ENCODE measurements at regions not wholly inside any gene's neighbourhood (a gene's known extent, or its start where the extent isn't known, plus 50 kb on each side); places are given as distances from the start of the nearest gene placed in this dataset.

DNA sequence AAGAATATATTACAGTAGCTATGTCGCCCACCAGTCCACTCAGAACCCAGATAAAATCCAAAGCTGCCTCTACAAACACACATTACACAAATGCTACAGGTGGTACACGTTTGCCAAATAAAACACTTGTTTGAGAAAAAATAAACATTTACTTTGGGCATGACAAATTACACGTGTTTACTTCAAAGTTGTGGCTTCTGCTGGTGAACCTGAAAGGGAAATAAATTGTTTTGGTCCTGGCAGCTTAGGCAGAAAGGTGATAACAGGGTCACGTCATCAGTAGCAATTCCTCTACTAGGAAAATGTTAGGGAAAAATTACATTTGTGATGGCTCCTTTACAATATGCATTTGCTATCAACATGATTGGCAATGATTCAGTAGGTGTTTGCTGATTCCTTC lies 497.3 kb upstream of the WWC1 start:
- TF ChIP-seq, protein P1, sequence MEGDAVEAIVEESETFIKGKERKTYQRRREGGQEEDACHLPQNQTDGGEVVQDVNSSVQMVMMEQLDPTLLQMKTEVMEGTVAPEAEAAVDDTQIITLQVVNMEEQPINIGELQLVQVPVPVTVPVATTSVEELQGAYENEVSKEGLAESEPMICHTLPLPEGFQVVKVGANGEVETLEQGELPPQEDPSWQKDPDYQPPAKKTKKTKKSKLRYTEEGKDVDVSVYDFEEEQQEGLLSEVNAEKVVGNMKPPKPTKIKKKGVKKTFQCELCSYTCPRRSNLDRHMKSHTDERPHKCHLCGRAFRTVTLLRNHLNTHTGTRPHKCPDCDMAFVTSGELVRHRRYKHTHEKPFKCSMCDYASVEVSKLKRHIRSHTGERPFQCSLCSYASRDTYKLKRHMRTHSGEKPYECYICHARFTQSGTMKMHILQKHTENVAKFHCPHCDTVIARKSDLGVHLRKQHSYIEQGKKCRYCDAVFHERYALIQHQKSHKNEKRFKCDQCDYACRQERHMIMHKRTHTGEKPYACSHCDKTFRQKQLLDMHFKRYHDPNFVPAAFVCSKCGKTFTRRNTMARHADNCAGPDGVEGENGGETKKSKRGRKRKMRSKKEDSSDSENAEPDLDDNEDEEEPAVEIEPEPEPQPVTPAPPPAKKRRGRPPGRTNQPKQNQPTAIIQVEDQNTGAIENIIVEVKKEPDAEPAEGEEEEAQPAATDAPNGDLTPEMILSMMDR (conservative IDR thresholded peaks at IDR 0.05): no peak
- H3K9me3 Mint-ChIP-seq: no peaks in the 10 kb centered on the region
- 88 to 89% methylated on average over 4 of the region's 4 CpGs for WGBS, 2 experiments (ENCODE audit: insufficient coverage in 1 of 2, insufficient read length in 1 of 2)
- Histone ChIP-seq H3K27ac (ENCODE audit: low read depth, low read length) (no peak overlapping the region), H3K27me3 (ENCODE audit: control insufficient read depth, insufficient read depth, low read length, poor library complexity, severe bottlenecking) (no peaks in the 10 kb centered on the region), H3K4me1 (ENCODE audit: control insufficient read depth, insufficient read depth, low read length) (peaks cover 21% of the 10 kb centered on the region), H3K9ac (ENCODE audit: extremely low read depth, low read length, poor library complexity, severe bottlenecking) (no peak overlapping the region), H3K4me3 (ENCODE audit: low read length) (no peak overlapping the region), H3K36me3 (ENCODE audit: control insufficient read depth, insufficient read depth, low read length) (no peaks in the 10 kb centered on the region), H3K9me3 (ENCODE audit: control insufficient read depth, low read length) (no peaks in the 10 kb centered on the region)
- peak; percentile 6 for DNase-seq
- H3K4me3 Mint-ChIP-seq: no peak overlapping the region
- no peak overlapping the region for H3K27ac Mint-ChIP-seq
- H3K27me3 Mint-ChIP-seq (ENCODE audit: insufficient read depth): peaks cover 8% of the 10 kb centered on the region
- peaks cover 24% of the 10 kb centered on the region for H3K4me1 Mint-ChIP-seq
- H3K36me3 Mint-ChIP-seq (ENCODE audit: low read depth): no peaks in the 10 kb centered on the region

DNA sequence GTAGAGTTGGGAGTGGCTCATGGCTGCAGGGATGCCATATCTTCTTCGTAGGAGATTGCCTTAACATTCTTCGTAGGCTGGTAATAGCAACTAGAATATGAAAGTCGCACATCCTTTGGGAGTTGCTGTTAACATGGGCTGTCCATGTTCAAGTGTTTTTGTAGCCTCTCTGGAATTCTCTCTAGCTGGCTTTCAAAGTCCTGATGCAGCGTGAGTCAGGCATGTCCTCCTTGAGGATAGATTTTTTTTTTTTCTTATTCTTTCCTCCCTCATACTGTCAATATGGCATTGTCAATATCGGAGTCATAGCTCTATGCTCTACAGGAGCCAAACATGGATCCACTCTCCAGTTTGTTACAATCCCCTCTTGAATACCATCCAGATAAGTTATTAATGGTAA lies 494.8 kb upstream of the WWC1 start:
- Histone ChIP-seq H3K4me3 (ENCODE audit: low read length) (peak overlapping the region; percentile 47), H3K4me1 (ENCODE audit: control insufficient read depth, insufficient read depth, low read length) (peaks cover 26% of the 10 kb centered on the region), H3K27me3 (ENCODE audit: control insufficient read depth, insufficient read depth, low read length, poor library complexity, severe bottlenecking) (no peaks in the 10 kb centered on the region), H3K9me3 (ENCODE audit: control insufficient read depth, low read length) (no peaks in the 10 kb centered on the region), H3K9ac (ENCODE audit: extremely low read depth, low read length, poor library complexity, severe bottlenecking) (no peak overlapping the region), H3K27ac (ENCODE audit: low read depth, low read length) (no peak overlapping the region), H3K36me3 (ENCODE audit: control insufficient read depth, insufficient read depth, low read length) (no peaks in the 10 kb centered on the region)
- Mint-ChIP-seq H3K4me3 (no peak overlapping the region), H3K36me3 (ENCODE audit: low read depth) (no peaks in the 10 kb centered on the region), H3K4me1 (peaks cover 24% of the 10 kb centered on the region), H3K27me3 (ENCODE audit: insufficient read depth) (peaks cover 7% of the 10 kb centered on the region), H3K27ac (no peak overlapping the region), H3K9me3 (no peaks in the 10 kb centered on the region)
- 95 to 100% methylated on average over 1 to 5 of the region's 5 CpGs for WGBS, 2 experiments (ENCODE audit: insufficient coverage in 1 of 2, insufficient read length in 1 of 2)
- TF ChIP-seq, protein P1 (conservative IDR thresholded peaks at IDR 0.05): no peak
- no peak for DNase-seq

DNA sequence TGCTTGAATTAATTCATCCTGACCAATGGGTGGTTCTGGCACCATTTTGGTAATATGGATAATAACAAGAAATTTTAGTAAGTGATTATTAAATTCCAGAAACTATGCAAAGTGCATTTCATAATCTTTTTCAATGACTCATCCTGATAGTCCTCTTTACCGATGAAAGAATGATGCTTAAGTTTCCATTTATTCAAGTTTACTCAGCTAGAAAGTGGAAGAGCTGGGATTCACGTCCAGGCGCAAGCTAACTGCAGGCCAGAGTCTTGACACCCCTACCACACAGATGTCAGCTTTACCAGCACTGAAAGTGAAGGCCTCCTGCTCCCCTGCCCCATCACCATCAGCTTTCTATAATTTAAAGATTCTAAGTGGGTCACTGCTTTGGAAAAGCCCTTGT lies 493.5 kb upstream of the WWC1 start:
- Histone ChIP-seq H3K27me3 (ENCODE audit: control insufficient read depth, insufficient read depth, low read length, poor library complexity, severe bottlenecking) (no peaks in the 10 kb centered on the region), H3K4me1 (ENCODE audit: control insufficient read depth, insufficient read depth, low read length) (peaks cover 26% of the 10 kb centered on the region), H3K4me3 (ENCODE audit: low read length) (no peak overlapping the region), H3K27ac (ENCODE audit: low read depth, low read length) (no peak overlapping the region), H3K36me3 (ENCODE audit: control insufficient read depth, insufficient read depth, low read length) (no peaks in the 10 kb centered on the region), H3K9me3 (ENCODE audit: control insufficient read depth, low read length) (no peaks in the 10 kb centered on the region), H3K9ac (ENCODE audit: extremely low read depth, low read length, poor library complexity, severe bottlenecking) (no peak overlapping the region)
- H3K4me1 Mint-ChIP-seq: peaks cover 15% of the 10 kb centered on the region
- no peaks in the 10 kb centered on the region for H3K9me3 Mint-ChIP-seq
- H3K4me3 Mint-ChIP-seq: no peak overlapping the region
- DNase-seq: peak; percentile 14
- no peaks in the 10 kb centered on the region for H3K36me3 Mint-ChIP-seq (ENCODE audit: low read depth)
- TF ChIP-seq, protein P1 (conservative IDR thresholded peaks at IDR 0.05): no peak
- no peak overlapping the region for H3K27ac Mint-ChIP-seq
- H3K27me3 Mint-ChIP-seq (ENCODE audit: insufficient read depth): peaks cover 7% of the 10 kb centered on the region
- WGBS, 2 experiments (ENCODE audit: insufficient coverage in 1 of 2, insufficient read length in 1 of 2): 92 to 100% methylated on average over 2 to 3 of the region's 3 CpGs

All from endodermal cell (in vitro differentiated cells).